ENCODE measurements at regions not wholly inside any gene's neighbourhood (a gene's known extent, or its start where the extent isn't known, plus 50 kb on each side); places are given as distances from the start of the nearest gene placed in this dataset.

GRCh38 chr1:219665089-219665488 is 52.2 kb upstream of the ZC3H11B start:
- TF ChIP-seq, protein P1, sequence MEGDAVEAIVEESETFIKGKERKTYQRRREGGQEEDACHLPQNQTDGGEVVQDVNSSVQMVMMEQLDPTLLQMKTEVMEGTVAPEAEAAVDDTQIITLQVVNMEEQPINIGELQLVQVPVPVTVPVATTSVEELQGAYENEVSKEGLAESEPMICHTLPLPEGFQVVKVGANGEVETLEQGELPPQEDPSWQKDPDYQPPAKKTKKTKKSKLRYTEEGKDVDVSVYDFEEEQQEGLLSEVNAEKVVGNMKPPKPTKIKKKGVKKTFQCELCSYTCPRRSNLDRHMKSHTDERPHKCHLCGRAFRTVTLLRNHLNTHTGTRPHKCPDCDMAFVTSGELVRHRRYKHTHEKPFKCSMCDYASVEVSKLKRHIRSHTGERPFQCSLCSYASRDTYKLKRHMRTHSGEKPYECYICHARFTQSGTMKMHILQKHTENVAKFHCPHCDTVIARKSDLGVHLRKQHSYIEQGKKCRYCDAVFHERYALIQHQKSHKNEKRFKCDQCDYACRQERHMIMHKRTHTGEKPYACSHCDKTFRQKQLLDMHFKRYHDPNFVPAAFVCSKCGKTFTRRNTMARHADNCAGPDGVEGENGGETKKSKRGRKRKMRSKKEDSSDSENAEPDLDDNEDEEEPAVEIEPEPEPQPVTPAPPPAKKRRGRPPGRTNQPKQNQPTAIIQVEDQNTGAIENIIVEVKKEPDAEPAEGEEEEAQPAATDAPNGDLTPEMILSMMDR (IDR thresholded peaks at IDR 0.05; ENCODE audit: control insufficient read depth, insufficient read depth, low read depth, low read length, missing control alignments), result no peak
- H3K4me3 ChIP-seq (ENCODE audit: control insufficient read depth, low read depth, low read length), result no peak overlapping the region
- no peak for DNase-seq (ENCODE audit: low read depth)

GRCh38 chr1:219664310-219665029 is 51.6 kb upstream of the ZC3H11B start:
- no peak overlapping the region for H3K4me3 ChIP-seq (ENCODE audit: control insufficient read depth, low read depth, low read length)
- DNase-seq (ENCODE audit: low read depth), result no peak
- TF ChIP-seq, protein P1 (IDR thresholded peaks at IDR 0.05; ENCODE audit: control insufficient read depth, insufficient read depth, low read depth, low read length, missing control alignments), result no peak

All from AG09309 (cell line).